Common myeloid progenitor, CD34-positive (primary cell): ENCODE measurements at regions not wholly inside any gene's neighbourhood (a gene's known extent, or its start where the extent isn't known, plus 50 kb on each side); places are given as distances from the start of the nearest gene placed in this dataset.

ENCODE experiments used
- CTCF ChIA-PET: fragments of 350-600 bp; sonication (Branson Sonifier 250); formaldehyde crosslinking; loops from one replicate; lab custom pipeline; 2021; ENCODE audit warnings: antibody characterized with exemption; lab: Charles Lee
- POLR2A ChIA-PET: fragments of 350-600 bp; sonication (Branson Sonifier 250); formaldehyde crosslinking; loops from one replicate; lab custom pipeline; 2021; ENCODE audit warnings: antibody characterized with exemption; lab: Charles Lee
- DNase-seq, 3 donors: peaks; one replicate each; pipeline versions ENCODE4 v3.0.0 to v3.0.0-alpha.2; 2013
- H3K27ac ChIP-seq, 2 experiments: 1 replicate in 1 of 2; 2 replicates in 1 of 2; pipeline ENCODE4 v1.7.0; 2013; ENCODE audit warnings: inconsistent platforms in 2 of 2, low read length in 2 of 2, mild to moderate bottlenecking in 2 of 2, low read depth in 1 of 2, moderate library complexity in 1 of 2; ENCODE audit not compliant: severe bottlenecking in 2 of 2, insufficient read depth in 1 of 2, poor library complexity in 1 of 2
- H3K27me3 ChIP-seq, 5 experiments: replicated peaks in 2 of 5; 1 replicate in 3 of 5; 2 replicates in 2 of 5; pipeline versions ENCODE4 v1.6.1 to v1.7.0; 2013; ENCODE audit warnings: low read length in 4 of 5, mild to moderate bottlenecking in 2 of 5, moderate library complexity in 2 of 5, inconsistent platforms in 1 of 5; ENCODE audit not compliant: insufficient read depth in 5 of 5, control insufficient read depth in 4 of 5
- H3K36me3 ChIP-seq, 4 experiments: 1 replicate in 2 of 4; 2 replicates in 2 of 4; pipeline versions ENCODE4 v1.6.1 to v1.7.0; 2013; ENCODE audit warnings: low read length in 3 of 4, control low read depth in 1 of 4, mild to moderate bottlenecking in 1 of 4; ENCODE audit not compliant: control insufficient read depth in 4 of 4, insufficient read depth in 4 of 4
- H3K4me1 ChIP-seq, 4 experiments: 1 replicate in 3 of 4; 2 replicates in 1 of 4; pipeline versions ENCODE4 v1.6.1 to v1.7.1; 2013; ENCODE audit warnings: low read length in 3 of 4, mild to moderate bottlenecking in 3 of 4, control low read depth in 1 of 4, inconsistent platforms in 1 of 4, moderate library complexity in 1 of 4; ENCODE audit not compliant: control insufficient read depth in 4 of 4, insufficient read depth in 4 of 4; ENCODE audit errors: control extremely low read depth in 1 of 4
- H3K4me3 ChIP-seq, 7 experiments: 1 replicate in 4 of 7; 2 replicates in 3 of 7; pipeline versions ENCODE4 v1.5.1 to v1.7.0; 2013; ENCODE audit warnings: mild to moderate bottlenecking in 7 of 7, low read length in 6 of 7, moderate library complexity in 6 of 7, inconsistent platforms in 2 of 7, low read depth in 2 of 7, control low read depth in 1 of 7; ENCODE audit not compliant: insufficient read depth in 4 of 7, control insufficient read depth in 1 of 7; ENCODE audit errors: extremely low read depth in 1 of 7
- H3K9me3 ChIP-seq, 5 experiments: 1 replicate in 4 of 5; 2 replicates in 1 of 5; pipeline versions ENCODE4 v1.6.1 to v1.7.1; 2013; ENCODE audit warnings: low read length in 4 of 5, mild to moderate bottlenecking in 2 of 5, inconsistent platforms in 1 of 5, low read depth in 1 of 5, moderate library complexity in 1 of 5; ENCODE audit not compliant: control insufficient read depth in 4 of 5, insufficient read depth in 2 of 5; ENCODE audit errors: control extremely low read depth in 1 of 5
- WGBS: methylation state at CpG from one replicate; pipeline ENCODE4 v1.1.5; 2013; ENCODE audit not compliant: insufficient coverage; 5-methylcytosine and 5-hydroxymethylcytosine counted together

- POLR2A ChIA-PET: no interaction called here
- no peaks in the 10 kb centered on the region for H3K27me3 ChIP-seq
- H3K27ac ChIP-seq: no peak overlapping the region
- no peak for DNase-seq
- no peaks in the 10 kb centered on the region for H3K4me1 ChIP-seq
- H3K9me3 ChIP-seq: no peaks in the 10 kb centered on the region
- 97% methylated on average over 4 of the region's 4 CpGs for whole genome bisulfite sequencing
- CTCF ChIA-PET: no interaction called here
- H3K4me3 ChIP-seq: no peak overlapping the region
- no peaks in the 10 kb centered on the region for H3K36me3 ChIP-seq
These were observed 1629.4 kb upstream of the SEL1L start for GRCh38 chr14:83163016-83163415.

GRCh38 chr14:83164016-83164415 lies 1630.4 kb upstream of the SEL1L start:
- Histone ChIP-seq H3K9me3 (no peaks in the 10 kb centered on the region), H3K36me3 (no peaks in the 10 kb centered on the region), H3K27me3 (no peaks in the 10 kb centered on the region), H3K27ac (no peak overlapping the region), H3K4me3 (no peak overlapping the region), H3K4me1 (no peaks in the 10 kb centered on the region)
- POLR2A ChIA-PET: no interaction called here
- CTCF ChIA-PET: no interaction called here
- no peak for DNase-seq
- 100% methylated on average over 3 of the region's 6 CpGs for WGBS

- WGBS: no CpG with 5 or more reads among the region's 1 CpG
- H3K36me3 ChIP-seq: no peaks in the 10 kb centered on the region
- POLR2A ChIA-PET: no interaction called here
These were observed 1630.9 kb upstream of the SEL1L start for GRCh38 chr14:83164591-83164990.

GRCh38 chr14:83170165-83170564 lies 1636.5 kb upstream of the SEL1L start:
- Histone ChIP-seq H3K27me3 (no peaks in the 10 kb centered on the region), H3K4me3 (no peak overlapping the region), H3K9me3 (no peaks in the 10 kb centered on the region), H3K36me3 (no peaks in the 10 kb centered on the region), H3K27ac (no peak overlapping the region), H3K4me1 (no peaks in the 10 kb centered on the region)
- no peak for DNase-seq
- ChIA-PET POLR2A (no interaction called here), CTCF (no interaction called here)
- WGBS: 100% methylated on average over 2 of the region's 3 CpGs

More at GRCh38 chr14:83164591-83164990, 1630.9 kb upstream of the SEL1L start:
- no peak for DNase-seq
- Histone ChIP-seq H3K4me3 (no peak overlapping the region), H3K27ac (no peak overlapping the region), H3K9me3 (no peaks in the 10 kb centered on the region), H3K27me3 (no peaks in the 10 kb centered on the region), H3K4me1 (no peaks in the 10 kb centered on the region)
- CTCF ChIA-PET: no interaction called here

DNA sequence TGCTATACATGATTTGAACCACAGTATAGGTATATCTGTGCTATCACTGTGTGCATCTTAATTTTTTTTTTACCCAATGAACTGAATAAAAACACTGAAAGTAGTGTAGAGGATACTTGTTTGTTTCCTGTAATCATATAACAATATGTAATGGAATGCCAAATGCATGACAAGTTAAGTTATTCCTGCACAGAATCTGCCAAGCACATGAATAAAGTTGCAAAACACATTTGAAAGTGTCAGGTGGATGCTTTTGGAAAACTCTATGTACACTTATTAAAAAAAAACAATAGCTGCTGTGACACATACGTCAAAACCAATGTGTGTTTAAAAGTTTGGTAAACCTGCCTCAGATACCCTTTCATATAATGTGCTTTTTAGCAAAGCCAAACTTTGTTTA lies 1638.1 kb upstream of the SEL1L start:
- ChIA-PET CTCF (no interaction called here), POLR2A (no interaction called here)
- H3K9me3 ChIP-seq: no peaks in the 10 kb centered on the region
- no peaks in the 10 kb centered on the region for H3K4me1 ChIP-seq
- H3K27me3 ChIP-seq: no peaks in the 10 kb centered on the region
- no CpG with 5 or more reads among the region's 1 CpG for WGBS
- H3K27ac ChIP-seq: no peak overlapping the region
- DNase-seq: no peak
- no peak overlapping the region for H3K4me3 ChIP-seq
- no peaks in the 10 kb centered on the region for H3K36me3 ChIP-seq

DNA sequence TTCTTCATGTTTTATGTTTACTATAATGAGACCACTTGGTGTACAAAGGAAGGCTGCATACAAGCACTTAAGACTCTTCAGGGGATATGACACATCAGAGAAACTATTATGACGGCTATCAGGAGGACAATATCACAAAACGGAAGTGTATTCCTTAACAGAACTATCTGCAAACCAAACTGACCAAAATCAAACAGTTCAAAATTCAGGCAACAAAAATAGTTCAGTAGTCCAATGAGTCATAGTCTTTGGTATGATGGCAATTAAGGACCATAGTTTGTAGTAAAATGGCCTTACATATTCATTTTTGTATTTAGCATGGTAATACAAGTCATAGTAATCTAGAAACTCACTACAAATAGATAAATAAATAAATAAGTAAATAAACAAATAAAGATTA lies 1638.7 kb upstream of the SEL1L start:
- ChIA-PET POLR2A (no interaction called here), CTCF (no interaction called here)
- DNase-seq: no peak
- Histone ChIP-seq H3K4me1 (no peaks in the 10 kb centered on the region), H3K9me3 (no peaks in the 10 kb centered on the region), H3K36me3 (no peaks in the 10 kb centered on the region), H3K4me3 (no peak overlapping the region), H3K27me3 (no peaks in the 10 kb centered on the region), H3K27ac (no peak overlapping the region)
- 80% methylated on average over 1 of the region's 2 CpGs for WGBS

GRCh38 chr14:83173687-83174086 lies 1640.0 kb upstream of the SEL1L start:
- no peaks in the 10 kb centered on the region for H3K4me1 ChIP-seq
- no peak for DNase-seq
- CTCF ChIA-PET: no interaction called here
- POLR2A ChIA-PET: no interaction called here
- H3K27ac ChIP-seq: no peak overlapping the region
- H3K9me3 ChIP-seq: no peaks in the 10 kb centered on the region
- no peak overlapping the region for H3K4me3 ChIP-seq
- H3K36me3 ChIP-seq: no peaks in the 10 kb centered on the region
- no peaks in the 10 kb centered on the region for H3K27me3 ChIP-seq
